ENCODE measurements at regions not wholly inside any gene's neighbourhood (a gene's known extent, or its start where the extent isn't known, plus 50 kb on each side); places are given as distances from the start of the nearest gene placed in this dataset.

GRCh38 chr13:38204556-38204955 is 145.1 kb upstream of the UFM1 start:
- Histone ChIP-seq H3K27me3 (ENCODE audit: control insufficient read depth, insufficient read depth, low read length) (no peaks in the 10 kb centered on the region), H3K4me3 (ENCODE audit: low read length) (no peak overlapping the region), H3K4me1 (ENCODE audit: control insufficient read depth, insufficient read depth, low read length) (no peaks in the 10 kb centered on the region), H3K27ac (ENCODE audit: low read depth, low read length) (no peak overlapping the region), H3K36me3 (ENCODE audit: control insufficient read depth, insufficient read depth, low read length) (no peaks in the 10 kb centered on the region), H3K9ac (ENCODE audit: low read length) (no peak overlapping the region)

- H3K36me3 ChIP-seq (ENCODE audit: control insufficient read depth, insufficient read depth, low read length): no peaks in the 10 kb centered on the region
- no peaks in the 10 kb centered on the region for H3K4me1 ChIP-seq (ENCODE audit: control insufficient read depth, insufficient read depth, low read length)
- no peaks in the 10 kb centered on the region for H3K27me3 ChIP-seq (ENCODE audit: control insufficient read depth, insufficient read depth, low read length)
- no peak overlapping the region for H3K9ac ChIP-seq (ENCODE audit: low read length)
- H3K27ac ChIP-seq (ENCODE audit: low read depth, low read length): no peak overlapping the region
- no peak overlapping the region for H3K4me3 ChIP-seq (ENCODE audit: low read length)
Measured at GRCh38 chr13:38202740-38203139, 146.9 kb upstream of the UFM1 start.

GRCh38 chr13:38191016-38191415 is 158.6 kb upstream of the UFM1 start:
- Histone ChIP-seq H3K4me1 (ENCODE audit: control insufficient read depth, insufficient read depth, low read length) (no peaks in the 10 kb centered on the region), H3K27me3 (ENCODE audit: control insufficient read depth, insufficient read depth, low read length) (no peaks in the 10 kb centered on the region), H3K9ac (ENCODE audit: low read length) (no peak overlapping the region), H3K36me3 (ENCODE audit: control insufficient read depth, insufficient read depth, low read length) (no peaks in the 10 kb centered on the region), H3K4me3 (ENCODE audit: low read length) (no peak overlapping the region), H3K27ac (ENCODE audit: low read depth, low read length) (no peak overlapping the region)

GRCh38 chr13:38180670-38181069 is 169.0 kb upstream of the UFM1 start:
- Histone ChIP-seq H3K4me3 (ENCODE audit: low read length) (no peak overlapping the region), H3K27ac (ENCODE audit: low read depth, low read length) (no peak overlapping the region), H3K36me3 (ENCODE audit: control insufficient read depth, insufficient read depth, low read length) (no peaks in the 10 kb centered on the region), H3K4me1 (ENCODE audit: control insufficient read depth, insufficient read depth, low read length) (no peaks in the 10 kb centered on the region), H3K9ac (ENCODE audit: low read length) (no peak overlapping the region), H3K27me3 (ENCODE audit: control insufficient read depth, insufficient read depth, low read length) (no peaks in the 10 kb centered on the region)

- H3K4me3 ChIP-seq (ENCODE audit: low read length): no peak overlapping the region
- H3K9ac ChIP-seq (ENCODE audit: low read length): no peak overlapping the region
- H3K36me3 ChIP-seq (ENCODE audit: control insufficient read depth, insufficient read depth, low read length): no peaks in the 10 kb centered on the region
- no peak overlapping the region for H3K27ac ChIP-seq (ENCODE audit: low read depth, low read length)
- H3K4me1 ChIP-seq (ENCODE audit: control insufficient read depth, insufficient read depth, low read length): no peaks in the 10 kb centered on the region
- no peaks in the 10 kb centered on the region for H3K27me3 ChIP-seq (ENCODE audit: control insufficient read depth, insufficient read depth, low read length)
Measured at GRCh38 chr13:38180126-38180525, 169.5 kb upstream of the UFM1 start.

- H3K27me3 ChIP-seq (ENCODE audit: control insufficient read depth, insufficient read depth, low read length): no peaks in the 10 kb centered on the region
- no peak overlapping the region for H3K27ac ChIP-seq (ENCODE audit: low read depth, low read length)
- no peak overlapping the region for H3K9ac ChIP-seq (ENCODE audit: low read length)
- H3K4me1 ChIP-seq (ENCODE audit: control insufficient read depth, insufficient read depth, low read length): no peaks in the 10 kb centered on the region
- H3K36me3 ChIP-seq (ENCODE audit: control insufficient read depth, insufficient read depth, low read length): no peaks in the 10 kb centered on the region
- no peak overlapping the region for H3K4me3 ChIP-seq (ENCODE audit: low read length)
Measured at GRCh38 chr13:38176664-38177063, 173.0 kb upstream of the UFM1 start.

GRCh38 chr13:38173403-38173802 is 176.2 kb upstream of the UFM1 start:
- no peak overlapping the region for H3K27ac ChIP-seq (ENCODE audit: low read depth, low read length)
- H3K36me3 ChIP-seq (ENCODE audit: control insufficient read depth, insufficient read depth, low read length): no peaks in the 10 kb centered on the region
- H3K4me3 ChIP-seq (ENCODE audit: low read length): no peak overlapping the region
- no peaks in the 10 kb centered on the region for H3K27me3 ChIP-seq (ENCODE audit: control insufficient read depth, insufficient read depth, low read length)
- no peak overlapping the region for H3K9ac ChIP-seq (ENCODE audit: low read length)
- H3K4me1 ChIP-seq (ENCODE audit: control insufficient read depth, insufficient read depth, low read length): no peaks in the 10 kb centered on the region

- Histone ChIP-seq H3K4me1 (ENCODE audit: control insufficient read depth, insufficient read depth, low read length) (no peaks in the 10 kb centered on the region), H3K36me3 (ENCODE audit: control insufficient read depth, insufficient read depth, low read length) (no peaks in the 10 kb centered on the region), H3K9ac (ENCODE audit: low read length) (no peak overlapping the region), H3K27me3 (ENCODE audit: control insufficient read depth, insufficient read depth, low read length) (no peaks in the 10 kb centered on the region), H3K27ac (ENCODE audit: low read depth, low read length) (no peak overlapping the region), H3K4me3 (ENCODE audit: low read length) (no peak overlapping the region)
Measured at GRCh38 chr13:38167164-38167822, 182.4 kb upstream of the UFM1 start.

- Histone ChIP-seq H3K27me3 (ENCODE audit: control insufficient read depth, insufficient read depth, low read length) (no peaks in the 10 kb centered on the region), H3K9ac (ENCODE audit: low read length) (no peak overlapping the region), H3K27ac (ENCODE audit: low read depth, low read length) (no peak overlapping the region), H3K4me1 (ENCODE audit: control insufficient read depth, insufficient read depth, low read length) (no peaks in the 10 kb centered on the region), H3K36me3 (ENCODE audit: control insufficient read depth, insufficient read depth, low read length) (no peaks in the 10 kb centered on the region), H3K4me3 (ENCODE audit: low read length) (no peak overlapping the region)
Measured at GRCh38 chr13:38166116-38166515, 183.5 kb upstream of the UFM1 start.

GRCh38 chr13:38160131-38160530 is 189.5 kb upstream of the UFM1 start:
- no peaks in the 10 kb centered on the region for H3K27me3 ChIP-seq (ENCODE audit: control insufficient read depth, insufficient read depth, low read length)
- H3K9ac ChIP-seq (ENCODE audit: low read length): no peak overlapping the region
- H3K4me3 ChIP-seq (ENCODE audit: low read length): no peak overlapping the region
- H3K36me3 ChIP-seq (ENCODE audit: control insufficient read depth, insufficient read depth, low read length): no peaks in the 10 kb centered on the region
- H3K4me1 ChIP-seq (ENCODE audit: control insufficient read depth, insufficient read depth, low read length): no peaks in the 10 kb centered on the region
- H3K27ac ChIP-seq (ENCODE audit: low read depth, low read length): no peak overlapping the region

GRCh38 chr13:38159710-38160109 is 189.9 kb upstream of the UFM1 start:
- H3K9ac ChIP-seq (ENCODE audit: low read length): no peak overlapping the region
- no peak overlapping the region for H3K4me3 ChIP-seq (ENCODE audit: low read length)
- no peaks in the 10 kb centered on the region for H3K27me3 ChIP-seq (ENCODE audit: control insufficient read depth, insufficient read depth, low read length)
- H3K27ac ChIP-seq (ENCODE audit: low read depth, low read length): no peak overlapping the region
- no peaks in the 10 kb centered on the region for H3K36me3 ChIP-seq (ENCODE audit: control insufficient read depth, insufficient read depth, low read length)
- H3K4me1 ChIP-seq (ENCODE audit: control insufficient read depth, insufficient read depth, low read length): no peaks in the 10 kb centered on the region

- H3K4me1 ChIP-seq (ENCODE audit: control insufficient read depth, insufficient read depth, low read length): no peaks in the 10 kb centered on the region
- H3K4me3 ChIP-seq (ENCODE audit: low read length): no peak overlapping the region
- H3K9ac ChIP-seq (ENCODE audit: low read length): no peak overlapping the region
- H3K27ac ChIP-seq (ENCODE audit: low read depth, low read length): no peak overlapping the region
- no peaks in the 10 kb centered on the region for H3K36me3 ChIP-seq (ENCODE audit: control insufficient read depth, insufficient read depth, low read length)
- H3K27me3 ChIP-seq (ENCODE audit: control insufficient read depth, insufficient read depth, low read length): no peaks in the 10 kb centered on the region
Measured at GRCh38 chr13:38147050-38147449, 202.6 kb upstream of the UFM1 start.

GRCh38 chr13:38141792-38142191 is 207.9 kb upstream of the UFM1 start:
- Histone ChIP-seq H3K27ac (ENCODE audit: low read depth, low read length) (no peak overlapping the region), H3K9ac (ENCODE audit: low read length) (no peak overlapping the region), H3K4me1 (ENCODE audit: control insufficient read depth, insufficient read depth, low read length) (no peaks in the 10 kb centered on the region), H3K27me3 (ENCODE audit: control insufficient read depth, insufficient read depth, low read length) (no peaks in the 10 kb centered on the region), H3K4me3 (ENCODE audit: low read length) (no peak overlapping the region), H3K36me3 (ENCODE audit: control insufficient read depth, insufficient read depth, low read length) (no peaks in the 10 kb centered on the region)
